H1 (cell line): ENCODE measurements at regions not wholly inside any gene's neighbourhood (a gene's known extent, or its start where the extent isn't known, plus 50 kb on each side); places are given as distances from the start of the nearest gene placed in this dataset.

Source experiments
- CTCF ChIA-PET: fragments of 300-600 bp; sonication (Branson Sonifier 250); formaldehyde crosslinking; loops from one replicate; lab custom pipeline; 2021; ENCODE audit not compliant: partially characterized antibody; lab: Charles Lee
- POLR2A ChIA-PET: fragments of 300-600 bp; sonication (Branson Sonifier 250); formaldehyde crosslinking; loops from one replicate; lab custom pipeline; 2021; ENCODE audit warnings: inconsistent platforms; ENCODE audit not compliant: partially characterized antibody; lab: Charles Lee
- DNase-seq, 2 experiments: peaks; one replicate each; pipeline versions ENCODE4 v3.0.0 to v3.0.0-alpha.2; 2010 to 2022; ENCODE audit warnings: low spot score in 2 of 2, low read depth in 1 of 2, mixed read lengths in 1 of 2
- FAIRE-seq: peaks from 2 replicates; lab custom pipeline; 2011; peaks lifted over from hg19 to GRCh38; lab: Jason Lieb, UNC
- H2AFZ ChIP-seq: 2 replicates; pipeline ENCODE4 v1.8.1; 2012; ENCODE audit warnings: low read length, inconsistent platforms
- H2AK5ac ChIP-seq: 2 replicates; pipeline ENCODE4 v1.6.1; 2013; ENCODE audit warnings: low read depth, low read length
- H2BK120ac ChIP-seq: replicated peaks from 2 replicates; pipeline ENCODE3; 2013; ENCODE audit warnings: low read depth, low read length, inconsistent platforms
- H2BK12ac ChIP-seq: 2 replicates; pipeline ENCODE4 v1.6.1; 2013; ENCODE audit warnings: low read depth, low read length
- H2BK15ac ChIP-seq: 2 replicates; pipeline ENCODE4 v1.6.1; 2013; ENCODE audit warnings: low read length
- H2BK20ac ChIP-seq: 2 replicates; pipeline ENCODE4 v1.6.1; 2013; ENCODE audit warnings: low read length
- H2BK5ac ChIP-seq: 2 replicates; pipeline ENCODE4 v1.6.1; 2013; ENCODE audit warnings: low read depth, low read length
- H3K14ac ChIP-seq: 2 replicates; pipeline ENCODE4 v1.6.1; 2013; ENCODE audit warnings: inconsistent platforms; ENCODE audit not compliant: insufficient read length
- H3K18ac ChIP-seq: 2 replicates; pipeline ENCODE4 v1.6.1; 2013; ENCODE audit warnings: low read length; ENCODE audit errors: extremely low read depth
- H3K23ac ChIP-seq: 2 replicates; pipeline ENCODE4 v1.6.1; 2013; ENCODE audit warnings: inconsistent platforms; ENCODE audit not compliant: insufficient read length
- H3K23me2 ChIP-seq: 2 replicates; pipeline ENCODE4 v1.6.1; 2013; ENCODE audit warnings: low read depth, low read length
- H3K27ac ChIP-seq: 2 replicates; pipeline ENCODE4 v1.6.1; 2011; ENCODE audit warnings: low read depth, low read length, inconsistent platforms
- H3K27me3 ChIP-seq, 4 experiments: replicated peaks in 1 of 4; 1 replicate in 1 of 4; 2 replicates in 3 of 4; pipeline versions ENCODE4 v1.6.1 to v1.8.1; 2011 to 2013; ENCODE audit warnings: low read length in 3 of 4, mild to moderate bottlenecking in 3 of 4, inconsistent platforms in 2 of 4, mixed read lengths in 2 of 4, moderate library complexity in 1 of 4; ENCODE audit not compliant: control insufficient read depth in 3 of 4, insufficient read depth in 3 of 4; ENCODE audit errors: extremely low read depth in 1 of 4
- H3K36me3 ChIP-seq, 4 experiments: 2 replicates each; pipeline versions ENCODE4 v1.6.1 to v1.8.1; 2011 to 2013; ENCODE audit warnings: mild to moderate bottlenecking in 4 of 4, low read length in 3 of 4, moderate library complexity in 2 of 4, control low read depth in 1 of 4, inconsistent platforms in 1 of 4; ENCODE audit not compliant: insufficient read depth in 4 of 4, control insufficient read depth in 2 of 4
- H3K4ac ChIP-seq: replicated peaks from 2 replicates; pipeline ENCODE3; 2013; ENCODE audit warnings: low read length, low read depth, mixed read lengths, inconsistent platforms; ENCODE audit not compliant: insufficient read length
- H3K4me1 ChIP-seq, 4 experiments: replicated peaks in 1 of 4; 1 replicate in 1 of 4; 2 replicates in 3 of 4; pipeline versions ENCODE4 v1.6.1 to v1.8.1; 2011 to 2013; ENCODE audit warnings: low read length in 3 of 4, inconsistent platforms in 2 of 4, mixed read lengths in 1 of 4; ENCODE audit not compliant: insufficient read depth in 4 of 4, control insufficient read depth in 3 of 4
- H3K4me2 ChIP-seq, 2 experiments: 2 replicates each; pipeline versions ENCODE4 v1.6.1 to v1.8.1; 2011 to 2013; ENCODE audit warnings: low read depth in 2 of 2, low read length in 2 of 2, control low read depth in 1 of 2, inconsistent platforms in 1 of 2, mild to moderate bottlenecking in 1 of 2; ENCODE audit not compliant: insufficient read depth in 1 of 2
- H3K4me3 ChIP-seq, 4 experiments: fragments of 200-600, 300-600 bp in 1 of 4; sonication (generic), shearing (Covaris generic), sonication (Bioruptor Twin) in 1 of 4; 2 replicates each; pipeline versions ENCODE4 v1.5.1 to v1.8.1; 2011 to 2016; ENCODE audit warnings: low read length in 4 of 4, low read depth in 3 of 4, control low read depth in 2 of 4, inconsistent platforms in 2 of 4, mild to moderate bottlenecking in 2 of 4, mixed read lengths in 1 of 4, moderate library complexity in 1 of 4; ENCODE audit not compliant: insufficient read depth in 2 of 4; ENCODE audit errors: extremely low read depth in 1 of 4
- H3K56ac ChIP-seq: replicated peaks from 2 replicates; pipeline ENCODE3; 2013; ENCODE audit warnings: low read depth, mild to moderate bottlenecking, mixed read lengths, low read length, inconsistent platforms; ENCODE audit not compliant: insufficient read length
- H3K79me1 ChIP-seq: 2 replicates; pipeline ENCODE4 v1.6.1; 2013; ENCODE audit warnings: low read depth, low read length, control low read depth
- H3K79me2 ChIP-seq, 2 experiments: 2 replicates each; pipeline versions ENCODE4 v1.6.1 to v1.8.1; 2012 to 2013; ENCODE audit warnings: low read length in 2 of 2, mild to moderate bottlenecking in 2 of 2, inconsistent platforms in 1 of 2; ENCODE audit not compliant: insufficient read depth in 2 of 2, control insufficient read depth in 1 of 2
- H3K9ac ChIP-seq, 4 experiments: replicated peaks in 1 of 4; 1 replicate in 1 of 4; 2 replicates in 3 of 4; pipeline versions ENCODE4 v1.6.1 to v1.8.1; 2011 to 2013; ENCODE audit warnings: low read depth in 3 of 4, low read length in 3 of 4, control low read depth in 2 of 4, mild to moderate bottlenecking in 2 of 4, moderate library complexity in 2 of 4, inconsistent platforms in 1 of 4; ENCODE audit errors: extremely low read depth in 1 of 4
- H3K9me3 ChIP-seq, 2 experiments: 2 replicates each; pipeline versions ENCODE4 v1.6.1 to v1.8.1; 2012 to 2013; ENCODE audit warnings: mild to moderate bottlenecking in 2 of 2, moderate library complexity in 2 of 2, control low read depth in 1 of 2, inconsistent platforms in 1 of 2, low read depth in 1 of 2, low read length in 1 of 2, mixed read lengths in 1 of 2; ENCODE audit not compliant: insufficient read depth in 2 of 2
- H4K20me1 ChIP-seq, 2 experiments: replicated peaks in 1 of 2; 2 replicates each; pipeline versions ENCODE3 to v1.8.1; 2011 to 2013; ENCODE audit warnings: inconsistent platforms in 2 of 2, low read length in 2 of 2, mild to moderate bottlenecking in 1 of 2; ENCODE audit not compliant: insufficient read depth in 2 of 2, control insufficient read depth in 1 of 2
- H4K5ac ChIP-seq: 2 replicates; pipeline ENCODE4 v1.6.1; 2013; ENCODE audit warnings: low read length, low read depth, mixed read lengths, inconsistent platforms; ENCODE audit not compliant: insufficient read length
- H4K8ac ChIP-seq: 2 replicates; pipeline ENCODE4 v1.8.0; 2013; ENCODE audit warnings: mild to moderate bottlenecking, moderate library complexity, low read length, inconsistent platforms; ENCODE audit not compliant: insufficient read depth; ENCODE audit errors: extremely low read depth
- H4K91ac ChIP-seq: replicated peaks from 2 replicates; pipeline ENCODE3; 2013; ENCODE audit warnings: low read length, mixed read lengths, inconsistent platforms; ENCODE audit not compliant: insufficient read length
- CREB1 ChIP-seq: IDR thresholded peaks from 2 replicates; pipeline ENCODE4 v1.6.1; 2012; ENCODE audit warnings: inconsistent platforms
- EGR1 ChIP-seq: IDR thresholded peaks from 2 replicates; pipeline ENCODE4 v1.6.1; 2011; ENCODE audit warnings: low read depth, low read length, borderline replicate concordance
- EZH2 ChIP-seq: fragments of 200-600 bp; sonication (generic); IDR thresholded peaks from 2 replicates; pipeline ENCODE4 v1.7.1; 2012; ENCODE audit warnings: low read depth, mild to moderate bottlenecking, moderate library complexity, low read length, inconsistent platforms; ENCODE audit not compliant: severe bottlenecking
- GABPA ChIP-seq: IDR thresholded peaks from 2 replicates; pipeline ENCODE4 v1.6.1; 2011; ENCODE audit warnings: mild to moderate bottlenecking, low read length, moderate library complexity, borderline replicate concordance; ENCODE audit not compliant: insufficient read depth
- HDAC2 ChIP-seq, 2 experiments: fragments of 300-600 bp in 1 of 2; sonication (generic) in 1 of 2; IDR thresholded peaks; 2 replicates each; pipeline ENCODE4 v1.6.1; 2011 to 2012; ENCODE audit warnings: low read depth in 2 of 2, low read length in 2 of 2, mild to moderate bottlenecking in 2 of 2, moderate library complexity in 2 of 2, borderline replicate concordance in 1 of 2, inconsistent platforms in 1 of 2
- SIN3A ChIP-seq, 2 experiments: IDR thresholded peaks in 1 of 2; conservative IDR thresholded peaks in 1 of 2; 2 replicates each; pipeline ENCODE4 v1.6.1; 2011 to 2012; ENCODE audit warnings: low read length in 2 of 2, improper control_type of control experiment in 1 of 2, low read depth in 1 of 2, mild to moderate bottlenecking in 1 of 2
- TAF1 ChIP-seq: IDR thresholded peaks from 2 replicates; pipeline ENCODE4 v1.6.1; 2011; ENCODE audit warnings: mild to moderate bottlenecking, low read depth, low read length
- WGBS, 2 experiments: shearing (Covaris generic) in 1 of 2; methylation state at CpG; one replicate each; pipeline versions ENCODE4 v1.1.6 to v1.1.7; 2013 to 2015; ENCODE audit warnings: low lambda C conversion rate in 2 of 2, mixed read lengths in 2 of 2, inconsistent platforms in 1 of 2, low coverage in 1 of 2, missing lambda C conversion rate in 1 of 2; ENCODE audit not compliant: insufficient replicate concordance in 2 of 2, insufficient coverage in 1 of 2, insufficient read length in 1 of 2; ENCODE audit errors: extremely low coverage in 1 of 2, missing lambda C conversion rate in 1 of 2; 5-methylcytosine and 5-hydroxymethylcytosine counted together

GRCh38 chr14:26218861-26219260, 379.0 kb downstream of the NOVA1 start:
- Histone ChIP-seq H2BK20ac (no peak overlapping the region), H3K4me1 (no peaks in the 10 kb centered on the region), H4K5ac (no peak overlapping the region), H2BK15ac (no peak overlapping the region), H3K9ac (no peak overlapping the region), H2AK5ac (no peak overlapping the region), H3K79me2 (no peaks in the 10 kb centered on the region), H3K27ac (no peak overlapping the region), H4K8ac (no peak overlapping the region), H3K27me3 (no peaks in the 10 kb centered on the region), H3K14ac (no peak overlapping the region), H3K9me3 (no peaks in the 10 kb centered on the region), H3K18ac (no peak overlapping the region), H3K4me2 (no peak overlapping the region), H3K4ac (no peak overlapping the region), H3K36me3 (no peaks in the 10 kb centered on the region), H3K23me2 (no peaks in the 10 kb centered on the region), H3K79me1 (no peaks in the 10 kb centered on the region), H4K91ac (no peak overlapping the region), H2BK12ac (no peak overlapping the region), H3K56ac (no peak overlapping the region), H3K4me3 (no peak overlapping the region), H4K20me1 (no peaks in the 10 kb centered on the region), H2BK5ac (no peak overlapping the region), H2BK120ac (no peak overlapping the region), H2AFZ (no peak overlapping the region), H3K23ac (no peak overlapping the region)
- TF ChIP-seq CREB1 (no peak), GABPA (no peak), HDAC2 (IDR thresholded peaks at IDR 0.05; ENCODE audit: borderline replicate concordance in 1 of 2, low read depth in 2 of 2, low read length in 2 of 2) (no peak), TAF1 (no peak), SIN3A (conservative IDR thresholded peaks at IDR 0.05 in 1 of 2, IDR thresholded peaks at IDR 0.05 in 1 of 2; ENCODE audit: low read depth in 1 of 2, low read length in 2 of 2) (no peak), EGR1 (no peak), EZH2 (no peak)
- POLR2A ChIA-PET = no interaction called here
- no peak for FAIRE-seq
- WGBS, 2 experiments = 92% methylated on average over 2 of the region's 2 CpGs; no CpG with 5 or more reads in 1 of the 2 experiments
- no peak for DNase-seq
- CTCF ChIA-PET = interaction anchor here (0.5 kb wide), 2 partner anchors 735 to 1981 kb away, joined by 3 read pairs; no protein-coding TSS in a partner anchor
